Left ventricle myocardium inferior (tissue), 1 donor: ENCODE measurements at regions not wholly inside any gene's neighbourhood (a gene's known extent, or its start where the extent isn't known, plus 50 kb on each side); places are given as distances from the start of the nearest gene placed in this dataset.

Source experiments
- DNase-seq: peaks from one replicate; pipeline ENCODE4 v3.0.0-alpha.2; 2020
- H3K27ac ChIP-seq: fragments of 200-600 bp; replicated peaks from 2 replicates; pipeline ENCODE4 v1.8.0; 2021
- H3K27me3 ChIP-seq: fragments of 200-600 bp; 2 replicates; pipeline ENCODE4 v1.8.0; 2021; ENCODE audit warnings: low read depth
- H3K36me3 ChIP-seq: fragments of 200-600 bp; 2 replicates; pipeline ENCODE4 v1.8.0; 2021
- H3K4me1 ChIP-seq: fragments of 200-600 bp; 2 replicates; pipeline ENCODE4 v1.8.0; 2021
- H3K4me3 ChIP-seq: fragments of 200-600 bp; 2 replicates; pipeline ENCODE4 v1.8.0; 2021; ENCODE audit warnings: mild to moderate bottlenecking, moderate library complexity
- H3K9me3 ChIP-seq: fragments of 200-600 bp; replicated peaks from 2 replicates; pipeline ENCODE4 v1.8.0; 2021
- intact Hi-C: fragments of 100-400 bp; cut with micrococcal nuclease; formaldehyde crosslinking; loops from one replicate; pipeline ENCODE4 v1.11.0; 2022
- TF ChIP-seq, protein P1 (sequence below): fragments of 200-600 bp; IDR thresholded peaks from 2 replicates; pipeline ENCODE4 v1.8.0; 2021; ENCODE audit warnings: antibody characterized with exemption, mild to moderate bottlenecking, borderline replicate concordance
- donor health status: DM: no; HTN: yes; CAD: no; lungs with severe emphysema.

GRCh38 chr5:61837788-61838187 lies 468.2 kb upstream of the KIF2A start:
- Histone ChIP-seq H3K9me3 (no peaks in the 10 kb centered on the region), H3K4me3 (no peak overlapping the region), H3K4me1 (no peaks in the 10 kb centered on the region), H3K27me3 (peaks cover 13% of the 10 kb centered on the region), H3K27ac (no peak overlapping the region), H3K36me3 (no peaks in the 10 kb centered on the region)
- DNase-seq, result no peak
- intact Hi-C loops, result no loop called here
- TF ChIP-seq, protein P1, sequence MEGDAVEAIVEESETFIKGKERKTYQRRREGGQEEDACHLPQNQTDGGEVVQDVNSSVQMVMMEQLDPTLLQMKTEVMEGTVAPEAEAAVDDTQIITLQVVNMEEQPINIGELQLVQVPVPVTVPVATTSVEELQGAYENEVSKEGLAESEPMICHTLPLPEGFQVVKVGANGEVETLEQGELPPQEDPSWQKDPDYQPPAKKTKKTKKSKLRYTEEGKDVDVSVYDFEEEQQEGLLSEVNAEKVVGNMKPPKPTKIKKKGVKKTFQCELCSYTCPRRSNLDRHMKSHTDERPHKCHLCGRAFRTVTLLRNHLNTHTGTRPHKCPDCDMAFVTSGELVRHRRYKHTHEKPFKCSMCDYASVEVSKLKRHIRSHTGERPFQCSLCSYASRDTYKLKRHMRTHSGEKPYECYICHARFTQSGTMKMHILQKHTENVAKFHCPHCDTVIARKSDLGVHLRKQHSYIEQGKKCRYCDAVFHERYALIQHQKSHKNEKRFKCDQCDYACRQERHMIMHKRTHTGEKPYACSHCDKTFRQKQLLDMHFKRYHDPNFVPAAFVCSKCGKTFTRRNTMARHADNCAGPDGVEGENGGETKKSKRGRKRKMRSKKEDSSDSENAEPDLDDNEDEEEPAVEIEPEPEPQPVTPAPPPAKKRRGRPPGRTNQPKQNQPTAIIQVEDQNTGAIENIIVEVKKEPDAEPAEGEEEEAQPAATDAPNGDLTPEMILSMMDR, result no peak

GRCh38 chr5:61840361-61840760 lies 465.6 kb upstream of the KIF2A start:
- H3K9me3 ChIP-seq, result no peaks in the 10 kb centered on the region
- H3K27ac ChIP-seq, result no peak overlapping the region
- no peak for DNase-seq
- no peaks in the 10 kb centered on the region for H3K4me1 ChIP-seq
- no peaks in the 10 kb centered on the region for H3K36me3 ChIP-seq
- peaks cover 14% of the 10 kb centered on the region for H3K27me3 ChIP-seq
- no peak overlapping the region for H3K4me3 ChIP-seq
- TF ChIP-seq, protein P1, result no peak
- intact Hi-C loops, result no loop called here

DNA sequence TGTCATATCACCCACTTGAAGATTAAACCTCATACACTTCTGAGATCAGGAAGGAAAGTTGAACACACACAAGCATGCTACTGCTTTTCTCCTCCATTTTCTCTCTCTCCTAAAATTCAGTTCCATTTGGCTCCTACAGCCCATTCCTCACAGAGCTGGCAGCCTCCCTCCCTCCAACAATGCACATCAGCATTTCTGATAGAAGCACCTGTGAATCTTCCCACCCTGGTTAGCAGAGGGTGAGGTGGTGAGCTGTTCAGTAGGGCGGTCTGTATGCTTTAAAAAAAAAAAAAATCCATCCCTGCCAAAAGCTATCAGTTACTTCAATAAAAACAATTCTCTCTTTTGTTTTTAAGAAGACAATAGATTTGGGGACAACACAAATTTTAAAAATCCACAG lies 463.2 kb upstream of the KIF2A start:
- Histone ChIP-seq H3K4me3 (no peak overlapping the region), H3K27me3 (peaks cover 22% of the 10 kb centered on the region), H3K9me3 (peaks cover 7% of the 10 kb centered on the region), H3K36me3 (no peaks in the 10 kb centered on the region), H3K27ac (no peak overlapping the region), H3K4me1 (no peaks in the 10 kb centered on the region)
- TF ChIP-seq, protein P1, result no peak
- intact Hi-C loops, result no loop called here
- DNase-seq, result no peak

- Histone ChIP-seq H3K4me3 (no peak overlapping the region), H3K27me3 (peaks cover 5% of the 10 kb centered on the region), H3K36me3 (no peaks in the 10 kb centered on the region), H3K27ac (no peak overlapping the region), H3K4me1 (no peaks in the 10 kb centered on the region), H3K9me3 (peaks cover 24% of the 10 kb centered on the region)
- TF ChIP-seq, protein P1, result no peak
- intact Hi-C loops, result no loop called here
- no peak for DNase-seq
Measured at GRCh38 chr5:61850696-61851095, 455.3 kb upstream of the KIF2A start.

GRCh38 chr5:61854531-61854930 lies 451.5 kb upstream of the KIF2A start:
- Histone ChIP-seq H3K4me3 (no peak overlapping the region), H3K9me3 (peaks cover 24% of the 10 kb centered on the region), H3K36me3 (no peaks in the 10 kb centered on the region), H3K27ac (no peak overlapping the region), H3K4me1 (no peaks in the 10 kb centered on the region), H3K27me3 (no peaks in the 10 kb centered on the region)
- TF ChIP-seq, protein P1, result no peak
- DNase-seq, result no peak
- intact Hi-C loops, result no loop called here

GRCh38 chr5:61860978-61861377 lies 445.0 kb upstream of the KIF2A start:
- DNase-seq, result no peak
- Histone ChIP-seq H3K4me1 (no peaks in the 10 kb centered on the region), H3K27ac (no peak overlapping the region), H3K36me3 (no peaks in the 10 kb centered on the region), H3K27me3 (no peaks in the 10 kb centered on the region), H3K9me3 (peaks cover 11% of the 10 kb centered on the region), H3K4me3 (no peak overlapping the region)
- intact Hi-C loops, result no loop called here
- TF ChIP-seq, protein P1, result no peak
